ENCODE measurements at regions not wholly inside any gene's neighbourhood (a gene's known extent, or its start where the extent isn't known, plus 50 kb on each side); places are given as distances from the start of the nearest gene placed in this dataset.

DNA sequence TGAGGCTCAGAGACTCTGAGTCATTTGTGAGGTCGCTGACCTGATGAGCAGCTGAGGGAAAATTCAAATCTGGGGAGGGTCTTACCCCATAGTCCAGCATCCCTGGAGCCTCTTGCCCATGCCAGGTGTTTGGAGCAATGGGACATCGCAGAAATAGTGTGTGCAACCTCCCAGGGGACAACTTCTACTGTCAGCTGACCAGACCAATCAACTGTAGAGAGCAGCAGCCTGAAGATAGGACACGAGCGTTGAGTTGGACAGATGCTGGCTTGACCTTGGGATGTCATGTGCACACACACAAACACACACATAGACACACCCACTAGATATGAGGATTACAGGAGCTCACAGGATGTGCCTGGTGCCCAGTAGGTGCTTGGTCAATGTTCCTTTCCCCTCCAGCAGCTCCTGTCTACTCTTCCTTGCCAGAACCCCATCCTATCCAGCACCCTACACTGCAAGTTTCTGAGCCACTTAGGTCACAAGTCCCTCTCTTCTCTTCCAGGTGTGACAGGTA is 59.1 kb upstream of the MPEG1 start:
- Mint-ChIP-seq H3K36me3 (ENCODE audit: low read depth) (no peaks in the 10 kb centered on the region), H3K4me3 (ENCODE audit: low read depth) (no peak overlapping the region), H3K4me1 (ENCODE audit: low read depth) (peaks cover 4% of the 10 kb centered on the region), H3K27ac (no peak overlapping the region), H3K27me3 (ENCODE audit: low read depth) (no peaks in the 10 kb centered on the region), H3K9me3 (no peaks in the 10 kb centered on the region)
- intact Hi-C loops (cut with micrococcal nuclease): no loop called here
- no peak for DNase-seq (ENCODE audit: low spot score)

GRCh38 chr11:59271247-59271755 is 58.6 kb upstream of the MPEG1 start:
- Mint-ChIP-seq H3K27me3 (ENCODE audit: low read depth) (no peaks in the 10 kb centered on the region), H3K9me3 (no peaks in the 10 kb centered on the region), H3K36me3 (ENCODE audit: low read depth) (no peaks in the 10 kb centered on the region), H3K4me3 (ENCODE audit: low read depth) (no peak overlapping the region), H3K27ac (no peak overlapping the region), H3K4me1 (ENCODE audit: low read depth) (peaks cover 4% of the 10 kb centered on the region)
- DNase-seq (ENCODE audit: low spot score): no peak
- intact Hi-C loops (cut with micrococcal nuclease): no loop called here

DNA sequence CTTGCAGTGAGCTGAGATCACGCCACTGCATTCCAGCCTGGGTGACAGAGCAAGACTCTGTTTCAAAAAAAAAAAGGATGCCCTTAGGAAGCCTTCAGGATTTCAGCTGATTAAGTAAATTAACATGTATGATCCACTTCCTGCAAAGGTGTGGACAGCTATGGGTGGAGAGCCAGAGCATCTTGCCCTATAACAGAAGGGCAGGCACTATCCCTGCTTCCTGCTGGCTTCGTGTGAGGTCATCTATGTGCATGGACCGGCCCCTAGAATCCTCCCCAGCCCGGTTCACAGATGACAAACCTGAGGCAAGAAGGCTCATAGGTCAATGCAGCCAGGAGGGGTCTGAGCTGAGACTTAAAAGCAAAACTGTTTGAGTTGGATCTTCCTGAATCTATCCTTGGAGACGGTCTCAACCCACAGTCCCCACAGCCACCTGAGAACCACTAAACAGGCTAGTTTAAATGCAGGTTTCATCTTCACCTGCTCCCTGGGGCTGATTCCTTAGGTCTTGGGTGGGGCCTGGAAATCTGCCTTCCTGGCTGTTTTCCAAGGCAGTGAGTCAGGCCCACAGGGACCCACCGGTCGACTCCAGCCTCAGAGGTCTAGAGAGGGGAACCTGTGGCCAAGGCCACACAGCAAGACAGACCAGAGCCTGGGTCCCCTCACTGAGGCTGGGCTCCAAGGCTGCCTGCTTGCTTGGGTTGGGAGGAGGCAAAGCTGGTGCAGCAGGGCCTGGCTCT is 55.2 kb upstream of the MPEG1 start:
- Mint-ChIP-seq H3K9me3 (no peaks in the 10 kb centered on the region), H3K36me3 (ENCODE audit: low read depth) (no peaks in the 10 kb centered on the region)

GRCh38 chr11:59267196-59267595 is 54.5 kb upstream of the MPEG1 start:
- intact Hi-C loops (cut with micrococcal nuclease): no loop called here

More for the DNA sequence above, 55.2 kb upstream of the MPEG1 start:
- intact Hi-C loops (cut with micrococcal nuclease): no loop called here
- Mint-ChIP-seq H3K27me3 (ENCODE audit: low read depth) (no peaks in the 10 kb centered on the region), H3K4me3 (ENCODE audit: low read depth) (no peak overlapping the region), H3K27ac (no peak overlapping the region), H3K4me1 (ENCODE audit: low read depth) (no peaks in the 10 kb centered on the region)
- DNase-seq (ENCODE audit: low spot score): no peak

GRCh38 chr11:59266491-59266890 is 53.8 kb upstream of the MPEG1 start:
- Mint-ChIP-seq H3K9me3 (no peaks in the 10 kb centered on the region), H3K27ac (no peak overlapping the region), H3K27me3 (ENCODE audit: low read depth) (no peaks in the 10 kb centered on the region), H3K4me3 (ENCODE audit: low read depth) (no peak overlapping the region), H3K36me3 (ENCODE audit: low read depth) (no peaks in the 10 kb centered on the region), H3K4me1 (ENCODE audit: low read depth) (no peaks in the 10 kb centered on the region)
- no peak for DNase-seq (ENCODE audit: low spot score)
- intact Hi-C loops (cut with micrococcal nuclease): no loop called here

More at GRCh38 chr11:59267196-59267595, 54.5 kb upstream of the MPEG1 start:
- Mint-ChIP-seq H3K27ac (no peak overlapping the region), H3K27me3 (ENCODE audit: low read depth) (no peaks in the 10 kb centered on the region), H3K4me1 (ENCODE audit: low read depth) (no peaks in the 10 kb centered on the region), H3K4me3 (ENCODE audit: low read depth) (no peak overlapping the region), H3K9me3 (no peaks in the 10 kb centered on the region), H3K36me3 (ENCODE audit: low read depth) (no peaks in the 10 kb centered on the region)
- DNase-seq (ENCODE audit: low spot score): no peak

GRCh38 chr11:59265735-59266134 is 53.0 kb upstream of the MPEG1 start:
- no peak for DNase-seq (ENCODE audit: low spot score)
- Mint-ChIP-seq H3K27me3 (ENCODE audit: low read depth) (no peaks in the 10 kb centered on the region), H3K27ac (no peak overlapping the region), H3K36me3 (ENCODE audit: low read depth) (no peaks in the 10 kb centered on the region), H3K9me3 (no peaks in the 10 kb centered on the region), H3K4me3 (ENCODE audit: low read depth) (no peak overlapping the region), H3K4me1 (ENCODE audit: low read depth) (no peaks in the 10 kb centered on the region)
- intact Hi-C loops (cut with micrococcal nuclease): no loop called here

DNA sequence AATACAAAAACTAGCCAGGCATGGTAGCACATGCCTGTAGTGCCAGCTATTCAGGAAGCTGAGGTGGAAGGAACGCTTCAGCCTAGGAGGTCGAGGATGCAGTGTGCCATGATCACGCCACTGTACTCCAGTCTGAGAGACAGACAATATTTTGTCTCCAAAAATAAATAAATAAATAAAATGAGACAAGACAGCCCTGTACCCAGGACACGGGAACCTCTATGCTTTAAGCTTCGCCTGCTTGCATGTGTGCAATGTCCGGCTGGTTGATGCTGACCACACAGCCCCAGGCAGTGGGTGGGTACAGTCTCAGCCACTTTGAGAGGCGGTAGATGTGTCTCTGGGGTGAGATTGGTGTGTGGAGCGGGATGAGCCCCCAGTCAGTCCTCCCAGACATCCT is 52.0 kb upstream of the MPEG1 start:
- intact Hi-C loops (cut with micrococcal nuclease): no loop called here
- no peak for DNase-seq (ENCODE audit: low spot score)
- H3K27me3 Mint-ChIP-seq (ENCODE audit: low read depth): no peaks in the 10 kb centered on the region
- H3K9me3 Mint-ChIP-seq: no peaks in the 10 kb centered on the region
- H3K27ac Mint-ChIP-seq: no peak overlapping the region
- H3K4me3 Mint-ChIP-seq (ENCODE audit: low read depth): no peak overlapping the region
- H3K4me1 Mint-ChIP-seq (ENCODE audit: low read depth): no peaks in the 10 kb centered on the region
- H3K36me3 Mint-ChIP-seq (ENCODE audit: low read depth): no peaks in the 10 kb centered on the region

GRCh38 chr11:59263225-59263894 is 50.6 kb upstream of the MPEG1 start:
- intact Hi-C loops (cut with micrococcal nuclease): no loop called here
- no peaks in the 10 kb centered on the region for H3K9me3 Mint-ChIP-seq
- no peak overlapping the region for H3K27ac Mint-ChIP-seq
- no peak overlapping the region for H3K4me3 Mint-ChIP-seq (ENCODE audit: low read depth)
- H3K27me3 Mint-ChIP-seq (ENCODE audit: low read depth): no peaks in the 10 kb centered on the region
- H3K36me3 Mint-ChIP-seq (ENCODE audit: low read depth): no peaks in the 10 kb centered on the region
- no peak for DNase-seq (ENCODE audit: low spot score)
- no peaks in the 10 kb centered on the region for H3K4me1 Mint-ChIP-seq (ENCODE audit: low read depth)
